H1 (cell line): ENCODE measurements at regions not wholly inside any gene's neighbourhood (a gene's known extent, or its start where the extent isn't known, plus 50 kb on each side); places are given as distances from the start of the nearest gene placed in this dataset.

Experiments used
- TF ChIP-seq, protein P1 (sequence below): fragments of 300-600 bp; sonication (generic); IDR thresholded peaks from 2 replicates; pipeline ENCODE4 v1.7.1; 2012; ENCODE audit warnings: low read length, moderate library complexity, mild to moderate bottlenecking, inconsistent platforms; ENCODE audit not compliant: insufficient replicate concordance

DNA sequence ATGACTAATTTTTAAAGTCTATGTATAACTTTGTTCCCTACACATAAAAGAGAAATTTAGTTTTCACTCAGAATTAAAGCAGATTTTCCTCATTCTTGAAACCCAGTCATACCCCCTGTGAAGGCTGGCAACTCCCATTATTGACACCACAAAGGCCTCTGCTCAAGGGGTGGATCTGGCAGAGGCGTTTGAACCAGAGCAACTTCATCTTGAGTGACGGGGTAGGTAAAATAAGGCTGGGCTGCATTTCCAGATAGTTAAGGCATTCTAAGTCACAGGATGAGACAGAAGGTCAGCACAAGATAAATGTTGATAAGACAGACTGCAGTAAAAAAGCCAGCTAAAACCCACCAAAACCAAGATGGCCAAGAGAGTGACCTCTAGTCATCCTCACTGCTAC is 177.2 kb upstream of the OR13F1 start (continued):
- TF ChIP-seq, protein P1, sequence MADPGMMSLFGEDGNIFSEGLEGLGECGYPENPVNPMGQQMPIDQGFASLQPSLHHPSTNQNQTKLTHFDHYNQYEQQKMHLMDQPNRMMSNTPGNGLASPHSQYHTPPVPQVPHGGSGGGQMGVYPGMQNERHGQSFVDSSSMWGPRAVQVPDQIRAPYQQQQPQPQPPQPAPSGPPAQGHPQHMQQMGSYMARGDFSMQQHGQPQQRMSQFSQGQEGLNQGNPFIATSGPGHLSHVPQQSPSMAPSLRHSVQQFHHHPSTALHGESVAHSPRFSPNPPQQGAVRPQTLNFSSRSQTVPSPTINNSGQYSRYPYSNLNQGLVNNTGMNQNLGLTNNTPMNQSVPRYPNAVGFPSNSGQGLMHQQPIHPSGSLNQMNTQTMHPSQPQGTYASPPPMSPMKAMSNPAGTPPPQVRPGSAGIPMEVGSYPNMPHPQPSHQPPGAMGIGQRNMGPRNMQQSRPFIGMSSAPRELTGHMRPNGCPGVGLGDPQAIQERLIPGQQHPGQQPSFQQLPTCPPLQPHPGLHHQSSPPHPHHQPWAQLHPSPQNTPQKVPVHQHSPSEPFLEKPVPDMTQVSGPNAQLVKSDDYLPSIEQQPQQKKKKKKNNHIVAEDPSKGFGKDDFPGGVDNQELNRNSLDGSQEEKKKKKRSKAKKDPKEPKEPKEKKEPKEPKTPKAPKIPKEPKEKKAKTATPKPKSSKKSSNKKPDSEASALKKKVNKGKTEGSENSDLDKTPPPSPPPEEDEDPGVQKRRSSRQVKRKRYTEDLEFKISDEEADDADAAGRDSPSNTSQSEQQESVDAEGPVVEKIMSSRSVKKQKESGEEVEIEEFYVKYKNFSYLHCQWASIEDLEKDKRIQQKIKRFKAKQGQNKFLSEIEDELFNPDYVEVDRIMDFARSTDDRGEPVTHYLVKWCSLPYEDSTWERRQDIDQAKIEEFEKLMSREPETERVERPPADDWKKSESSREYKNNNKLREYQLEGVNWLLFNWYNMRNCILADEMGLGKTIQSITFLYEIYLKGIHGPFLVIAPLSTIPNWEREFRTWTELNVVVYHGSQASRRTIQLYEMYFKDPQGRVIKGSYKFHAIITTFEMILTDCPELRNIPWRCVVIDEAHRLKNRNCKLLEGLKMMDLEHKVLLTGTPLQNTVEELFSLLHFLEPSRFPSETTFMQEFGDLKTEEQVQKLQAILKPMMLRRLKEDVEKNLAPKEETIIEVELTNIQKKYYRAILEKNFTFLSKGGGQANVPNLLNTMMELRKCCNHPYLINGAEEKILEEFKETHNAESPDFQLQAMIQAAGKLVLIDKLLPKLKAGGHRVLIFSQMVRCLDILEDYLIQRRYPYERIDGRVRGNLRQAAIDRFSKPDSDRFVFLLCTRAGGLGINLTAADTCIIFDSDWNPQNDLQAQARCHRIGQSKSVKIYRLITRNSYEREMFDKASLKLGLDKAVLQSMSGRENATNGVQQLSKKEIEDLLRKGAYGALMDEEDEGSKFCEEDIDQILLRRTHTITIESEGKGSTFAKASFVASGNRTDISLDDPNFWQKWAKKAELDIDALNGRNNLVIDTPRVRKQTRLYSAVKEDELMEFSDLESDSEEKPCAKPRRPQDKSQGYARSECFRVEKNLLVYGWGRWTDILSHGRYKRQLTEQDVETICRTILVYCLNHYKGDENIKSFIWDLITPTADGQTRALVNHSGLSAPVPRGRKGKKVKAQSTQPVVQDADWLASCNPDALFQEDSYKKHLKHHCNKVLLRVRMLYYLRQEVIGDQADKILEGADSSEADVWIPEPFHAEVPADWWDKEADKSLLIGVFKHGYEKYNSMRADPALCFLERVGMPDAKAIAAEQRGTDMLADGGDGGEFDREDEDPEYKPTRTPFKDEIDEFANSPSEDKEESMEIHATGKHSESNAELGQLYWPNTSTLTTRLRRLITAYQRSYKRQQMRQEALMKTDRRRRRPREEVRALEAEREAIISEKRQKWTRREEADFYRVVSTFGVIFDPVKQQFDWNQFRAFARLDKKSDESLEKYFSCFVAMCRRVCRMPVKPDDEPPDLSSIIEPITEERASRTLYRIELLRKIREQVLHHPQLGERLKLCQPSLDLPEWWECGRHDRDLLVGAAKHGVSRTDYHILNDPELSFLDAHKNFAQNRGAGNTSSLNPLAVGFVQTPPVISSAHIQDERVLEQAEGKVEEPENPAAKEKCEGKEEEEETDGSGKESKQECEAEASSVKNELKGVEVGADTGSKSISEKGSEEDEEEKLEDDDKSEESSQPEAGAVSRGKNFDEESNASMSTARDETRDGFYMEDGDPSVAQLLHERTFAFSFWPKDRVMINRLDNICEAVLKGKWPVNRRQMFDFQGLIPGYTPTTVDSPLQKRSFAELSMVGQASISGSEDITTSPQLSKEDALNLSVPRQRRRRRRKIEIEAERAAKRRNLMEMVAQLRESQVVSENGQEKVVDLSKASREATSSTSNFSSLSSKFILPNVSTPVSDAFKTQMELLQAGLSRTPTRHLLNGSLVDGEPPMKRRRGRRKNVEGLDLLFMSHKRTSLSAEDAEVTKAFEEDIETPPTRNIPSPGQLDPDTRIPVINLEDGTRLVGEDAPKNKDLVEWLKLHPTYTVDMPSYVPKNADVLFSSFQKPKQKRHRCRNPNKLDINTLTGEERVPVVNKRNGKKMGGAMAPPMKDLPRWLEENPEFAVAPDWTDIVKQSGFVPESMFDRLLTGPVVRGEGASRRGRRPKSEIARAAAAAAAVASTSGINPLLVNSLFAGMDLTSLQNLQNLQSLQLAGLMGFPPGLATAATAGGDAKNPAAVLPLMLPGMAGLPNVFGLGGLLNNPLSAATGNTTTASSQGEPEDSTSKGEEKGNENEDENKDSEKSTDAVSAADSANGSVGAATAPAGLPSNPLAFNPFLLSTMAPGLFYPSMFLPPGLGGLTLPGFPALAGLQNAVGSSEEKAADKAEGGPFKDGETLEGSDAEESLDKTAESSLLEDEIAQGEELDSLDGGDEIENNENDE, result no peak
